Endothelial cell (in vitro differentiated cells): ENCODE measurements at regions not wholly inside any gene's neighbourhood (a gene's known extent, or its start where the extent isn't known, plus 50 kb on each side); places are given as distances from the start of the nearest gene placed in this dataset.

ENCODE experiments used
- DNase-seq: peaks from one replicate; pipeline ENCODE4 v3.0.0; 2021; ENCODE audit warnings: low spot score
- H3K27ac Mint-ChIP-seq: one replicate; pipeline ENCODE4 v1.8.0; 2021; ENCODE audit warnings: mixed read lengths, inconsistent platforms; ENCODE audit not compliant: unreplicated experiment
- H3K27me3 Mint-ChIP-seq: one replicate; pipeline ENCODE4 v1.8.0; 2021; ENCODE audit warnings: mild to moderate bottlenecking, moderate library complexity, mixed read lengths, inconsistent platforms; ENCODE audit not compliant: unreplicated experiment
- H3K36me3 Mint-ChIP-seq: one replicate; pipeline ENCODE4 v1.8.0; 2021; ENCODE audit warnings: mild to moderate bottlenecking, low read depth, mixed read lengths, inconsistent platforms; ENCODE audit not compliant: unreplicated experiment
- H3K4me1 Mint-ChIP-seq: one replicate; pipeline ENCODE4 v1.8.0; 2021; ENCODE audit warnings: mild to moderate bottlenecking, mixed read lengths, inconsistent platforms; ENCODE audit not compliant: unreplicated experiment
- H3K4me3 Mint-ChIP-seq: one replicate; pipeline ENCODE4 v1.8.0; 2021; ENCODE audit warnings: mild to moderate bottlenecking, mixed read lengths, inconsistent platforms; ENCODE audit not compliant: unreplicated experiment
- H3K9me3 Mint-ChIP-seq: one replicate; pipeline ENCODE4 v1.8.0; 2021; ENCODE audit warnings: mixed read lengths, inconsistent platforms; ENCODE audit not compliant: unreplicated experiment
- TF ChIP-seq, protein P1 (sequence below): fragments of 200-600 bp; sonication (generic); IDR thresholded peaks from one replicate; pipeline ENCODE4 v1.5.0; 2021; ENCODE audit warnings: antibody characterized with exemption; ENCODE audit not compliant: unreplicated experiment

GRCh38 chr12:89245090-89245489 is 107.2 kb downstream of the DUSP6 start:
- Mint-ChIP-seq H3K27ac (peak overlapping the region; percentile 83), H3K36me3 (no peaks in the 10 kb centered on the region), H3K4me3 (peak overlapping the region; percentile 29), H3K4me1 (peaks cover 53% of the 10 kb centered on the region), H3K9me3 (no peaks in the 10 kb centered on the region), H3K27me3 (peaks cover 5% of the 10 kb centered on the region)
- TF ChIP-seq, protein P1, sequence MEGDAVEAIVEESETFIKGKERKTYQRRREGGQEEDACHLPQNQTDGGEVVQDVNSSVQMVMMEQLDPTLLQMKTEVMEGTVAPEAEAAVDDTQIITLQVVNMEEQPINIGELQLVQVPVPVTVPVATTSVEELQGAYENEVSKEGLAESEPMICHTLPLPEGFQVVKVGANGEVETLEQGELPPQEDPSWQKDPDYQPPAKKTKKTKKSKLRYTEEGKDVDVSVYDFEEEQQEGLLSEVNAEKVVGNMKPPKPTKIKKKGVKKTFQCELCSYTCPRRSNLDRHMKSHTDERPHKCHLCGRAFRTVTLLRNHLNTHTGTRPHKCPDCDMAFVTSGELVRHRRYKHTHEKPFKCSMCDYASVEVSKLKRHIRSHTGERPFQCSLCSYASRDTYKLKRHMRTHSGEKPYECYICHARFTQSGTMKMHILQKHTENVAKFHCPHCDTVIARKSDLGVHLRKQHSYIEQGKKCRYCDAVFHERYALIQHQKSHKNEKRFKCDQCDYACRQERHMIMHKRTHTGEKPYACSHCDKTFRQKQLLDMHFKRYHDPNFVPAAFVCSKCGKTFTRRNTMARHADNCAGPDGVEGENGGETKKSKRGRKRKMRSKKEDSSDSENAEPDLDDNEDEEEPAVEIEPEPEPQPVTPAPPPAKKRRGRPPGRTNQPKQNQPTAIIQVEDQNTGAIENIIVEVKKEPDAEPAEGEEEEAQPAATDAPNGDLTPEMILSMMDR: no peak
- no peak for DNase-seq

- H3K36me3 Mint-ChIP-seq: no peaks in the 10 kb centered on the region
- peak overlapping the region; percentile 83 for H3K27ac Mint-ChIP-seq
- H3K4me3 Mint-ChIP-seq: no peak overlapping the region
- DNase-seq: no peak
- TF ChIP-seq, protein P1: no peak
- H3K9me3 Mint-ChIP-seq: no peaks in the 10 kb centered on the region
- peaks cover 6% of the 10 kb centered on the region for H3K27me3 Mint-ChIP-seq
- H3K4me1 Mint-ChIP-seq: peaks cover 52% of the 10 kb centered on the region
These were observed 107.8 kb downstream of the DUSP6 start for GRCh38 chr12:89244536-89244935.

DNA sequence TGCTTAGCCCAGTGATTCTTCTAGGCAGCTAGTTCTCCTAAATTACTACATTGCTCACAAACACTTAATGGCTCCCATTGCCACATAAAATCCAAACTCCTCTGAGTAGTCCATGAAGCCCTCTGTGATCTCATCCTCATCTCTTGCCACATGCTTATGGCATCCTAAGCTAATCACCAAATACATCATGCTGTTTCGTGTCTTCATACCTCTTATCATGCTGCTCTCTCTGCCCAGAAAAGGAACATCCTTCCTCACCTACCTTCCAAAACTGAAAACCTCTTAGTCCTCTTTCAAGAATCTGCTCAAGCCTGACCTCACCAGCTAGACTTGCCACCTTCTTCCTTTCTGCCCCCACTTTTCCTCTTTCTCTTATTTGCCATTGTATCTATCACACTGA is 108.5 kb downstream of the DUSP6 start:
- TF ChIP-seq, protein P1: no peak
- peak overlapping the region; percentile 55 for H3K27ac Mint-ChIP-seq
- no peaks in the 10 kb centered on the region for H3K9me3 Mint-ChIP-seq
- H3K4me3 Mint-ChIP-seq: peak overlapping the region; percentile 3
- no peaks in the 10 kb centered on the region for H3K36me3 Mint-ChIP-seq
- peaks cover 6% of the 10 kb centered on the region for H3K27me3 Mint-ChIP-seq
- no peak for DNase-seq
- H3K4me1 Mint-ChIP-seq: peaks cover 59% of the 10 kb centered on the region

- no peaks in the 10 kb centered on the region for H3K36me3 Mint-ChIP-seq
- H3K4me1 Mint-ChIP-seq: peaks cover 62% of the 10 kb centered on the region
- H3K4me3 Mint-ChIP-seq: no peak overlapping the region
- H3K27ac Mint-ChIP-seq: peak overlapping the region; percentile 58
- peaks cover 9% of the 10 kb centered on the region for H3K27me3 Mint-ChIP-seq
- TF ChIP-seq, protein P1: no peak
- no peaks in the 10 kb centered on the region for H3K9me3 Mint-ChIP-seq
- DNase-seq: no peak
These were observed 112.8 kb downstream of the DUSP6 start for GRCh38 chr12:89239534-89239933.

DNA sequence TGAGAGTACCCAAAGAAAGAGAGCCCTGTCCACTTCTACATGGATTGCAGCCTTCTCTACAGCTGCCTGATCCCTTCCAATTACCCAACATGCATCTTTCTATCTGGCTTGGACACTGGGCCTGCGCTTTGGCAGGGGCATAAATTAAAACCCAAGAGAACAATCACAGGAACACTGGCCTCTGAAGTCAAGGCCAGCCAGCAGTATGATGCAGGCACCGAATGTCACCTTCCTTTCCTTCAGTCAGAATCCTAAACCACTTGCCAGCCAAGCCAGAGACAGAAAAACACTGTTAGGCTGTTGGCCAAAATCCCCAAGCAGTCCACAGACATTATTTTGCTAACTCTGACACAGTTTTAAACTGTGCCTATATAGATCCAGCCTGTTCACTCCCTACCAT is 113.7 kb downstream of the DUSP6 start:
- Mint-ChIP-seq H3K4me1 (peaks cover 63% of the 10 kb centered on the region), H3K27ac (peak overlapping the region; percentile 74)
- no peak for DNase-seq

More for the DNA sequence above, 113.7 kb downstream of the DUSP6 start:
- TF ChIP-seq, protein P1: no peak
- H3K36me3 Mint-ChIP-seq: no peaks in the 10 kb centered on the region
- H3K4me3 Mint-ChIP-seq: no peak overlapping the region
- H3K27me3 Mint-ChIP-seq: peaks cover 13% of the 10 kb centered on the region
- H3K9me3 Mint-ChIP-seq: no peaks in the 10 kb centered on the region
